Activated CD8-positive, alpha-beta memory T cell treated with anti-CD3 and anti-CD28 coated beads, Interleukin-2, amount 10 ng/mL, durations not matched to agents 7 days and 5 days (primary cell): ENCODE measurements at regions not wholly inside any gene's neighbourhood (a gene's known extent, or its start where the extent isn't known, plus 50 kb on each side); places are given as distances from the start of the nearest gene placed in this dataset.

ENCODE experiments used
- ATAC-seq: fragments of 150-1000 bp; cut with Tn5 transposase; one replicate; pipeline ENCODE4 v1.10.0; 2021; ENCODE audit warnings: moderate library complexity
- CTCF ChIA-PET: fragments of 350-600 bp; sonication (Branson Sonifier 250); formaldehyde crosslinking; loops from one replicate; lab custom pipeline; 2021; ENCODE audit warnings: antibody characterized with exemption; lab: Charles Lee
- DNase-seq: peaks from one replicate; pipeline ENCODE4 v3.0.0-alpha.2; 2020
- H3K27ac Mint-ChIP-seq: one replicate; pipeline ENCODE4 v1.8.0; 2021; ENCODE audit warnings: mild to moderate bottlenecking, mixed read lengths
- H3K27me3 Mint-ChIP-seq: one replicate; pipeline ENCODE4 v1.8.0; 2021; ENCODE audit warnings: mixed read lengths
- H3K36me3 Mint-ChIP-seq: one replicate; pipeline ENCODE4 v1.8.0; 2021; ENCODE audit warnings: mild to moderate bottlenecking, mixed read lengths
- H3K4me1 Mint-ChIP-seq: one replicate; pipeline ENCODE4 v1.8.0; 2021; ENCODE audit warnings: mixed read lengths
- H3K4me3 Mint-ChIP-seq: one replicate; pipeline ENCODE4 v1.8.0; 2021; ENCODE audit warnings: mild to moderate bottlenecking, moderate library complexity, mixed read lengths
- H3K9me3 Mint-ChIP-seq: one replicate; pipeline ENCODE4 v1.8.0; 2022; ENCODE audit warnings: low read depth, mixed read lengths

- Mint-ChIP-seq H3K27me3 (no peaks in the 10 kb centered on the region), H3K27ac (no peak overlapping the region), H3K9me3 (no peaks in the 10 kb centered on the region), H3K4me3 (no peak overlapping the region), H3K4me1 (no peaks in the 10 kb centered on the region), H3K36me3 (no peaks in the 10 kb centered on the region)
- ATAC-seq = no peak
- CTCF ChIA-PET = no interaction called here
- no peak for DNase-seq
Observed at GRCh38 chr6:21514288-21514687, 79.3 kb upstream of the SOX4 start.

GRCh38 chr6:21518317-21518716 is 75.2 kb upstream of the SOX4 start:
- ATAC-seq (no peak), DNase-seq (no peak)
- Mint-ChIP-seq H3K27ac (no peak overlapping the region), H3K36me3 (no peaks in the 10 kb centered on the region), H3K4me3 (no peak overlapping the region), H3K9me3 (no peaks in the 10 kb centered on the region), H3K4me1 (no peaks in the 10 kb centered on the region), H3K27me3 (peaks cover 7% of the 10 kb centered on the region)
- CTCF ChIA-PET = no interaction called here

- Mint-ChIP-seq H3K9me3 (no peaks in the 10 kb centered on the region), H3K4me1 (no peaks in the 10 kb centered on the region), H3K27ac (no peak overlapping the region), H3K4me3 (no peak overlapping the region), H3K27me3 (peaks cover 10% of the 10 kb centered on the region), H3K36me3 (no peaks in the 10 kb centered on the region)
- CTCF ChIA-PET = no interaction called here
- DNase-seq = no peak
- ATAC-seq = no peak
Observed at GRCh38 chr6:21519642-21520041, 73.9 kb upstream of the SOX4 start.

- CTCF ChIA-PET = no interaction called here
- H3K9me3 Mint-ChIP-seq = no peaks in the 10 kb centered on the region
Observed at GRCh38 chr6:21521276-21521675, 72.3 kb upstream of the SOX4 start.

GRCh38 chr6:21522143-21522747 is 71.3 kb upstream of the SOX4 start:
- no peaks in the 10 kb centered on the region for H3K9me3 Mint-ChIP-seq
- H3K27ac Mint-ChIP-seq = no peak overlapping the region
- H3K27me3 Mint-ChIP-seq = peaks cover 10% of the 10 kb centered on the region
- ATAC-seq (no peak), DNase-seq (no peak)
- no peaks in the 10 kb centered on the region for H3K4me1 Mint-ChIP-seq
- CTCF ChIA-PET = no interaction called here
- H3K36me3 Mint-ChIP-seq = no peaks in the 10 kb centered on the region
- no peak overlapping the region for H3K4me3 Mint-ChIP-seq

More at GRCh38 chr6:21521276-21521675, 72.3 kb upstream of the SOX4 start:
- DNase-seq (no peak), ATAC-seq (no peak)
- H3K4me1 Mint-ChIP-seq = no peaks in the 10 kb centered on the region
- no peak overlapping the region for H3K4me3 Mint-ChIP-seq
- no peaks in the 10 kb centered on the region for H3K36me3 Mint-ChIP-seq
- H3K27ac Mint-ChIP-seq = no peak overlapping the region
- H3K27me3 Mint-ChIP-seq = peaks cover 10% of the 10 kb centered on the region

- CTCF ChIA-PET = no interaction called here
- Mint-ChIP-seq H3K4me3 (no peak overlapping the region), H3K27me3 (peaks cover 10% of the 10 kb centered on the region), H3K27ac (no peak overlapping the region), H3K9me3 (no peaks in the 10 kb centered on the region), H3K36me3 (no peaks in the 10 kb centered on the region), H3K4me1 (no peaks in the 10 kb centered on the region)
- DNase-seq (no peak), ATAC-seq (no peak)
Observed at GRCh38 chr6:21522797-21523456, 70.6 kb upstream of the SOX4 start.

GRCh38 chr6:21523652-21524051 is 69.9 kb upstream of the SOX4 start:
- H3K27ac Mint-ChIP-seq = no peak overlapping the region
- H3K27me3 Mint-ChIP-seq = peaks cover 10% of the 10 kb centered on the region
- no peaks in the 10 kb centered on the region for H3K4me1 Mint-ChIP-seq
- no peak overlapping the region for H3K4me3 Mint-ChIP-seq
- no peaks in the 10 kb centered on the region for H3K36me3 Mint-ChIP-seq
- ATAC-seq (no peak), DNase-seq (no peak)
- CTCF ChIA-PET = no interaction called here
- H3K9me3 Mint-ChIP-seq = no peaks in the 10 kb centered on the region

GRCh38 chr6:21524201-21524600 is 69.3 kb upstream of the SOX4 start:
- Mint-ChIP-seq H3K36me3 (no peaks in the 10 kb centered on the region), H3K4me3 (no peak overlapping the region), H3K4me1 (no peaks in the 10 kb centered on the region), H3K27ac (no peak overlapping the region), H3K9me3 (no peaks in the 10 kb centered on the region), H3K27me3 (peaks cover 10% of the 10 kb centered on the region)
- DNase-seq = no peak
- no peak for ATAC-seq
- CTCF ChIA-PET = no interaction called here

- no peaks in the 10 kb centered on the region for H3K9me3 Mint-ChIP-seq
- no peak overlapping the region for H3K27ac Mint-ChIP-seq
- peaks cover 3% of the 10 kb centered on the region for H3K27me3 Mint-ChIP-seq
- no peak for ATAC-seq
- no peak overlapping the region for H3K4me3 Mint-ChIP-seq
- CTCF ChIA-PET = no interaction called here
- no peaks in the 10 kb centered on the region for H3K4me1 Mint-ChIP-seq
- H3K36me3 Mint-ChIP-seq = no peaks in the 10 kb centered on the region
- no peak for DNase-seq
Observed at GRCh38 chr6:21526974-21527373, 66.6 kb upstream of the SOX4 start.

- Mint-ChIP-seq H3K9me3 (no peaks in the 10 kb centered on the region), H3K27ac (no peak overlapping the region), H3K4me3 (no peak overlapping the region), H3K27me3 (peaks cover 3% of the 10 kb centered on the region), H3K4me1 (no peaks in the 10 kb centered on the region), H3K36me3 (no peaks in the 10 kb centered on the region)
- no peak for DNase-seq
- no peak for ATAC-seq
- CTCF ChIA-PET = no interaction called here
Observed at GRCh38 chr6:21527731-21528130, 65.8 kb upstream of the SOX4 start.

- Mint-ChIP-seq H3K36me3 (no peaks in the 10 kb centered on the region), H3K9me3 (no peaks in the 10 kb centered on the region), H3K27me3 (peaks cover 4% of the 10 kb centered on the region), H3K4me3 (no peak overlapping the region), H3K27ac (no peak overlapping the region), H3K4me1 (no peaks in the 10 kb centered on the region)
- no peak for DNase-seq
- CTCF ChIA-PET = no interaction called here
- no peak for ATAC-seq
Observed at GRCh38 chr6:21529431-21529830, 64.1 kb upstream of the SOX4 start.

- H3K27ac Mint-ChIP-seq = no peak overlapping the region
- ATAC-seq (no peak), DNase-seq (no peak)
- CTCF ChIA-PET = no interaction called here
- H3K27me3 Mint-ChIP-seq = peaks cover 4% of the 10 kb centered on the region
- no peaks in the 10 kb centered on the region for H3K4me1 Mint-ChIP-seq
- no peaks in the 10 kb centered on the region for H3K36me3 Mint-ChIP-seq
- H3K4me3 Mint-ChIP-seq = no peak overlapping the region
- no peaks in the 10 kb centered on the region for H3K9me3 Mint-ChIP-seq
Observed at GRCh38 chr6:21531393-21531792, 62.2 kb upstream of the SOX4 start.

GRCh38 chr6:21533678-21534077 is 59.9 kb upstream of the SOX4 start:
- CTCF ChIA-PET = no interaction called here
- no peak overlapping the region for H3K4me3 Mint-ChIP-seq
- no peaks in the 10 kb centered on the region for H3K4me1 Mint-ChIP-seq
- H3K27ac Mint-ChIP-seq = no peak overlapping the region
- peaks cover 11% of the 10 kb centered on the region for H3K27me3 Mint-ChIP-seq
- H3K9me3 Mint-ChIP-seq = no peaks in the 10 kb centered on the region
- H3K36me3 Mint-ChIP-seq = no peaks in the 10 kb centered on the region
- no peak for ATAC-seq
- no peak for DNase-seq

- no peak overlapping the region for H3K4me3 Mint-ChIP-seq
- H3K4me1 Mint-ChIP-seq = no peaks in the 10 kb centered on the region
- H3K27me3 Mint-ChIP-seq = peaks cover 13% of the 10 kb centered on the region
- no peak for ATAC-seq
- DNase-seq = no peak
- H3K27ac Mint-ChIP-seq = no peak overlapping the region
- CTCF ChIA-PET = no interaction called here
- no peaks in the 10 kb centered on the region for H3K9me3 Mint-ChIP-seq
- no peaks in the 10 kb centered on the region for H3K36me3 Mint-ChIP-seq
Observed at GRCh38 chr6:21536280-21536766, 57.2 kb upstream of the SOX4 start.
